Immature natural killer cell (primary cell): ENCODE measurements at regions not wholly inside any gene's neighbourhood (a gene's known extent, or its start where the extent isn't known, plus 50 kb on each side); places are given as distances from the start of the nearest gene placed in this dataset.
"Not testable (repeated sequence)": the region's sequence is repeated elsewhere in the genome, so short reads cannot be mapped to it uniquely, and the experiment has no call there.

Experiments used
- DNase-seq, 3 donors: peaks; one replicate each; pipeline ENCODE4 v3.0.0; 2022; ENCODE audit warnings: mixed read lengths in 1 of 3
- H3K27ac Mint-ChIP-seq, 6 donors: one replicate each; pipeline ENCODE4 v1.8.0; 2020; ENCODE audit warnings: mixed read lengths in 6 of 6, mild to moderate bottlenecking in 5 of 6, inconsistent platforms in 4 of 6, moderate library complexity in 3 of 6
- H3K27me3 Mint-ChIP-seq, 3 donors: one replicate each; pipeline ENCODE4 v1.8.0; 2020 to 2021; ENCODE audit warnings: low read depth in 3 of 3, mild to moderate bottlenecking in 3 of 3, mixed read lengths in 3 of 3, moderate library complexity in 3 of 3, inconsistent platforms in 1 of 3
- H3K36me3 Mint-ChIP-seq, 3 donors: one replicate each; pipeline ENCODE4 v1.8.0; 2020; ENCODE audit warnings: mixed read lengths in 3 of 3, inconsistent platforms in 2 of 3, mild to moderate bottlenecking in 2 of 3
- H3K4me1 Mint-ChIP-seq, 2 donors: one replicate each; pipeline ENCODE4 v1.8.0; 2020; ENCODE audit warnings: inconsistent platforms in 2 of 2, mild to moderate bottlenecking in 2 of 2, mixed read lengths in 2 of 2, moderate library complexity in 1 of 2
- H3K4me3 Mint-ChIP-seq, 5 donors: one replicate each; pipeline ENCODE4 v1.8.0; 2020; ENCODE audit warnings: mild to moderate bottlenecking in 5 of 5, mixed read lengths in 5 of 5, inconsistent platforms in 3 of 5, moderate library complexity in 3 of 5
- H3K9me3 Mint-ChIP-seq, 6 donors: one replicate each; pipeline ENCODE4 v1.8.0; 2020; ENCODE audit warnings: mild to moderate bottlenecking in 6 of 6, mixed read lengths in 6 of 6, inconsistent platforms in 4 of 6, moderate library complexity in 3 of 6

- DNase-seq, result no peak
- Mint-ChIP-seq H3K27ac (no peak overlapping the region), H3K36me3 (no peaks in the 10 kb centered on the region), H3K4me3 (no peak overlapping the region), H3K27me3 (peaks cover 4 to 24% (median 7%) of the 10 kb centered on the region in 3 donors), H3K4me1 (peaks cover 0 to 2% of the 10 kb centered on the region in 2 donors), H3K9me3 (no peaks in the 10 kb centered on the region)
These were observed 90.1 kb downstream of the HIF1AN start for GRCh38 chr10:100625816-100626215.

- no peak for DNase-seq
- Mint-ChIP-seq H3K27ac (no peak overlapping the region), H3K9me3 (no peaks in the 10 kb centered on the region), H3K27me3 (peaks cover 2 to 16% (median 7%) of the 10 kb centered on the region in 3 donors), H3K36me3 (no peaks in the 10 kb centered on the region), H3K4me3 (no peak overlapping the region), H3K4me1 (no peaks in the 10 kb centered on the region)
These were observed 92.3 kb downstream of the HIF1AN start for GRCh38 chr10:100628061-100628460.

- Mint-ChIP-seq H3K4me1 (no peaks in the 10 kb centered on the region), H3K4me3 (no peak overlapping the region), H3K27ac (no peak overlapping the region), H3K27me3 (peaks cover 5 to 9% (median 7%) of the 10 kb centered on the region in 3 donors), H3K9me3 (no peaks in the 10 kb centered on the region), H3K36me3 (no peaks in the 10 kb centered on the region)
- no peak for DNase-seq
These were observed 95.4 kb downstream of the HIF1AN start for GRCh38 chr10:100631192-100631591.

GRCh38 chr10:100632027-100632426 lies 96.3 kb downstream of the HIF1AN start:
- H3K27ac Mint-ChIP-seq, result no peak overlapping the region
- H3K4me1 Mint-ChIP-seq, result no peaks in the 10 kb centered on the region
- H3K27me3 Mint-ChIP-seq, result peaks cover 2 to 8% (median 5%) of the 10 kb centered on the region in 3 donors
- DNase-seq, result no peak
- no peaks in the 10 kb centered on the region for H3K36me3 Mint-ChIP-seq
- no peak overlapping the region for H3K4me3 Mint-ChIP-seq
- H3K9me3 Mint-ChIP-seq, result no peaks in the 10 kb centered on the region

- Mint-ChIP-seq H3K27ac (no peak overlapping the region), H3K4me1 (no peaks in the 10 kb centered on the region), H3K9me3 (no peaks in the 10 kb centered on the region), H3K27me3 (peaks cover 0 to 8% (median 8%) of the 10 kb centered on the region in 3 donors), H3K36me3 (no peaks in the 10 kb centered on the region), H3K4me3 (no peak overlapping the region)
- no peak for DNase-seq
These were observed 98.3 kb downstream of the HIF1AN start for GRCh38 chr10:100634034-100634433.

GRCh38 chr10:100636848-100637553 lies 101.3 kb downstream of the HIF1AN start:
- Mint-ChIP-seq H3K9me3 (no peaks in the 10 kb centered on the region), H3K4me1 (no peaks in the 10 kb centered on the region), H3K27ac (no peak overlapping the region), H3K27me3 (peaks cover 4 to 12% (median 8%) of the 10 kb centered on the region in 3 donors), H3K36me3 (no peaks in the 10 kb centered on the region), H3K4me3 (no peak overlapping the region)
- DNase-seq, result no peak

- no peak for DNase-seq
- H3K27ac Mint-ChIP-seq, result no peak overlapping the region
- no peaks in the 10 kb centered on the region for H3K36me3 Mint-ChIP-seq
- no peaks in the 10 kb centered on the region for H3K9me3 Mint-ChIP-seq
- H3K4me3 Mint-ChIP-seq, result no peak overlapping the region
- H3K4me1 Mint-ChIP-seq, result no peaks in the 10 kb centered on the region
- peaks cover 6 to 12% (median 11%) of the 10 kb centered on the region in 3 donors for H3K27me3 Mint-ChIP-seq
These were observed 102.0 kb downstream of the HIF1AN start for GRCh38 chr10:100637785-100638184.

GRCh38 chr10:100638969-100639368 lies 103.2 kb downstream of the HIF1AN start:
- not testable (repeated sequence) for H3K4me3 Mint-ChIP-seq, H3K9me3 Mint-ChIP-seq, H3K36me3 Mint-ChIP-seq, H3K4me1 Mint-ChIP-seq, H3K27ac Mint-ChIP-seq, DNase-seq
- peaks cover 6 to 19% (median 11%) of the 10 kb centered on the region in 3 donors for H3K27me3 Mint-ChIP-seq

- no peaks in the 10 kb centered on the region for H3K4me1 Mint-ChIP-seq
These were observed 102.9 kb upstream of the PAX2 start for GRCh38 chr10:100642295-100642994.

GRCh38 chr10:100645091-100645490 lies 100.3 kb upstream of the PAX2 start:
- H3K36me3 Mint-ChIP-seq, result peaks cover 0 to under 1% (median 0%) of the 10 kb centered on the region in 3 donors
- H3K27me3 Mint-ChIP-seq, result peaks cover 12 to 26% (median 16%) of the 10 kb centered on the region in 3 donors
- no peaks in the 10 kb centered on the region for H3K9me3 Mint-ChIP-seq
- H3K4me1 Mint-ChIP-seq, result no peaks in the 10 kb centered on the region
- no peak for DNase-seq
- H3K27ac Mint-ChIP-seq, result no peak overlapping the region
- H3K4me3 Mint-ChIP-seq, result no peak overlapping the region

More at GRCh38 chr10:100642295-100642994, 102.9 kb upstream of the PAX2 start:
- Mint-ChIP-seq H3K4me3 (no peak overlapping the region), H3K27ac (no peak overlapping the region), H3K36me3 (no peaks in the 10 kb centered on the region), H3K27me3 (peaks cover 14 to 21% (median 21%) of the 10 kb centered on the region in 3 donors), H3K9me3 (no peaks in the 10 kb centered on the region)
- DNase-seq, result no peak

- Mint-ChIP-seq H3K27ac (no peak overlapping the region), H3K9me3 (no peaks in the 10 kb centered on the region), H3K4me3 (no peak overlapping the region), H3K36me3 (peaks cover 0 to 3% (median 0%) of the 10 kb centered on the region in 3 donors), H3K27me3 (peaks cover 14 to 27% (median 16%) of the 10 kb centered on the region in 3 donors), H3K4me1 (no peaks in the 10 kb centered on the region)
- DNase-seq, result no peak
These were observed 99.6 kb upstream of the PAX2 start for GRCh38 chr10:100645613-100646392.

GRCh38 chr10:100647928-100648327 lies 97.5 kb upstream of the PAX2 start:
- Mint-ChIP-seq H3K27ac (no peak overlapping the region), H3K4me1 (no peaks in the 10 kb centered on the region), H3K9me3 (peaks cover 0 to 5% (median 0%) of the 10 kb centered on the region in 6 donors), H3K36me3 (peaks cover 3 to 4% (median 4%) of the 10 kb centered on the region in 3 donors), H3K4me3 (no peak overlapping the region), H3K27me3 (peaks cover 11 to 32% (median 17%) of the 10 kb centered on the region in 3 donors)
- DNase-seq, result no peak

GRCh38 chr10:100650693-100651092 lies 94.7 kb upstream of the PAX2 start:
- Mint-ChIP-seq H3K4me1 (peaks cover 17% of the 10 kb centered on the region in 2 donors), H3K4me3 (no peak overlapping the region), H3K9me3 (peaks cover 0 to 9% (median 0%) of the 10 kb centered on the region in 6 donors), H3K27ac (no peak overlapping the region), H3K27me3 (peaks cover 14 to 45% (median 20%) of the 10 kb centered on the region in 3 donors), H3K36me3 (peaks cover 3 to 4% (median 4%) of the 10 kb centered on the region in 3 donors)
- DNase-seq, result no peak

- not testable (repeated sequence) for DNase-seq, H3K4me3 Mint-ChIP-seq, H3K9me3 Mint-ChIP-seq, H3K36me3 Mint-ChIP-seq, H3K27ac Mint-ChIP-seq
- Mint-ChIP-seq H3K27me3 (peaks cover 12 to 47% (median 23%) of the 10 kb centered on the region in 3 donors), H3K4me1 (peaks cover 20 to 21% of the 10 kb centered on the region in 2 donors)
These were observed 94.3 kb upstream of the PAX2 start for GRCh38 chr10:100651099-100651498.
